Fibroblast of lung (primary cell): ENCODE measurements at regions not wholly inside any gene's neighbourhood (a gene's known extent, or its start where the extent isn't known, plus 50 kb on each side); places are given as distances from the start of the nearest gene placed in this dataset.

Experiments
- CTCF ChIP-seq, 2 donors: IDR thresholded peaks in 1 of 2; conservative IDR thresholded peaks in 1 of 2; 1 replicate in 1 of 2; 2 replicates in 1 of 2; pipeline ENCODE4 v1.5.1; 2011 to 2012; ENCODE audit warnings: low read length in 2 of 2, control low read depth in 1 of 2, inconsistent platforms in 1 of 2, low read depth in 1 of 2, mild to moderate bottlenecking in 1 of 2
- EZH2 ChIP-seq: IDR thresholded peaks from 2 replicates; pipeline ENCODE4 v1.5.1; 2012; ENCODE audit warnings: low read length, control low read depth, mild to moderate bottlenecking; ENCODE audit errors: missing control alignments

- TF ChIP-seq CTCF (conservative IDR thresholded peaks at IDR 0.05 in 1 of 2, IDR thresholded peaks at IDR 0.05 in 1 of 2; ENCODE audit: low read depth in 1 of 2, low read length in 2 of 2) (no peak), EZH2 (no peak)
Measured at GRCh38 chr3:194995334-194995733, 275.6 kb downstream of the XXYLT1 start.
